Spleen (tissue), 11 donors: ENCODE measurements at regions not wholly inside any gene's neighbourhood (a gene's known extent, or its start where the extent isn't known, plus 50 kb on each side); places are given as distances from the start of the nearest gene placed in this dataset.
"Not testable (repeated sequence)": the region's sequence is repeated elsewhere in the genome, so short reads cannot be mapped to it uniquely, and the experiment has no call there.

Source experiments
- DNase-seq: peaks from one replicate; pipeline ENCODE4 v3.0.0-alpha.2; 2020
- H3K27ac ChIP-seq, 8 donors: fragments of 200-600 bp; sonication (generic) in 7 of 8; 1 replicate in 4 of 8; 2 replicates in 4 of 8; pipeline versions ENCODE4 v1.5.0 to v1.8.0; 2016 to 2021; ENCODE audit warnings: inconsistent platforms in 4 of 8, mild to moderate bottlenecking in 4 of 8, moderate library complexity in 1 of 8
- H3K27me3 ChIP-seq, 7 donors: fragments of 200-600 bp; sonication (generic) in 6 of 7; replicated peaks in 1 of 7; 1 replicate in 4 of 7; 2 replicates in 3 of 7; pipeline versions ENCODE4 v1.5.0 to v1.8.0; 2016 to 2021; ENCODE audit warnings: inconsistent platforms in 3 of 7, mild to moderate bottlenecking in 1 of 7
- H3K36me3 ChIP-seq, 6 donors: fragments of 200-600 bp; sonication (generic) in 5 of 6; 1 replicate in 4 of 6; 2 replicates in 2 of 6; pipeline versions ENCODE4 v1.5.0 to v1.8.0; 2016 to 2021; ENCODE audit warnings: inconsistent platforms in 2 of 6
- H3K4me1 ChIP-seq, 6 donors: fragments of 200-600 bp; sonication (generic) in 5 of 6; 1 replicate in 3 of 6; 2 replicates in 3 of 6; pipeline versions ENCODE4 v1.5.0 to v1.8.0; 2016 to 2021; ENCODE audit warnings: inconsistent platforms in 3 of 6
- H3K4me3 ChIP-seq, 8 donors: fragments of 200-600 bp; sonication (generic) in 7 of 8; 1 replicate in 4 of 8; 2 replicates in 4 of 8; pipeline versions ENCODE4 v1.5.0 to v1.8.0; 2016 to 2021; ENCODE audit warnings: inconsistent platforms in 4 of 8, mild to moderate bottlenecking in 4 of 8, moderate library complexity in 2 of 8
- H3K9me3 ChIP-seq, 8 donors: fragments of 200-600 bp; sonication (generic) in 7 of 8; 1 replicate in 4 of 8; 2 replicates in 4 of 8; pipeline versions ENCODE4 v1.5.0 to v1.8.0; 2016 to 2021; ENCODE audit warnings: inconsistent platforms in 4 of 8
- POLR2A ChIP-seq, 3 donors: fragments of 450-650 bp; IDR thresholded peaks; one replicate each; pipeline ENCODE4 v1.5.1; 2017; ENCODE audit warnings: antibody characterized with exemption in 3 of 3, mild to moderate bottlenecking in 1 of 3
- POLR2AphosphoS5 ChIP-seq, 3 donors: sonication (generic); formaldehyde crosslinking; IDR thresholded peaks; one replicate each; pipeline ENCODE4 v1.5.1; 2017; ENCODE audit warnings: antibody characterized with exemption in 3 of 3
- WGBS, 5 donors: extraction: QIAGEN DNeasy Blood & Tissue Kit in 3 of 5; methylation state at CpG; one replicate each; pipeline versions ENCODE4 v1.1.5 to v1.1.7; 2013 to 2018; 5-methylcytosine and 5-hydroxymethylcytosine counted together
- intact Hi-C: fragments of 100-400 bp; cut with DNase I; formaldehyde crosslinking; loops from one replicate; pipeline ENCODE4 v1.15.0; 2023; ENCODE audit warnings: low total_unique reads
- TF ChIP-seq, protein P1 (sequence below), 11 experiments: fragments of 200-600 bp in 7 of 11; fragments of 450-650 bp in 4 of 11; sonication (generic) in 4 of 11; IDR thresholded peaks in 8 of 11; conservative IDR thresholded peaks in 3 of 11; 1 replicate in 7 of 11; 2 replicates in 4 of 11; pipeline versions ENCODE4 v1.4.0 to v1.8.0; 2016 to 2021; ENCODE audit warnings: antibody characterized with exemption in 11 of 11, inconsistent platforms in 4 of 11, mild to moderate bottlenecking in 1 of 11
- donor health status: healthy with polysubstance abuse.
- donor health status: DM: no; HTN: no; CAD: no; lungs with moderate emphysema.
- donor health status: DM: no; HTN: no; CAD: no.
- donor health status: Bipolar disorder and iron deficiency.
- donor health status: healthy.
- donor health status: DM: no; HTN: no; CAD: no.
- donor health status: DM: yes; HTN: yes; CAD: no.

DNA sequence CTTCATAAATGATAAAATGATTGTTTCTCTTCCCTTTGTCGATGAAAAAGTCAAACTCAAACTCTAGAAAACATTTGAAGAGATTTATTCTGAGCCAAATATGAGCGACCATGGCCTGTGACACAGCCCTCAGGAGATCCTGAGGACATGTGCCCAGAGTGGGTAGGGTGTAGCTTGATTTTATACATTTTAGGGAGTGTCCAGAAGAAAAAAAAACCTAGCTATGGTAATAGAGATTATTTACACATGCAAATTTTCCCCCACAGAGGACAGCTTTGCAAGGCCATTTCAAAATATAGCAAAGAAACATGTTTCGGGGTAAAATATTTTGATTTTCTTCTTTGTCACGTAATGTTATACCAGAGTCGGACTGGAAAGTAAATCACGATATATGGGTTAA is 92.4 kb upstream of the TRIB2 start:
- Histone ChIP-seq H3K4me3 (no peak overlapping the region), H3K27me3 (no peaks in the 10 kb centered on the region), H3K36me3 (no peaks in the 10 kb centered on the region), H3K4me1 (no peaks in the 10 kb centered on the region), H3K9me3 (no peaks in the 10 kb centered on the region), H3K27ac (no peak overlapping the region)
- WGBS, 5 donors = 84 to 92% (median 89%) methylated on average over 6 of the region's 6 CpGs
- DNase-seq = no peak
- intact Hi-C loops = no loop called here
- TF ChIP-seq POLR2A (IDR thresholded peaks at IDR 0.05) (no peak), POLR2AphosphoS5 (IDR thresholded peaks at IDR 0.05) (no peak)
- TF ChIP-seq, protein P1, sequence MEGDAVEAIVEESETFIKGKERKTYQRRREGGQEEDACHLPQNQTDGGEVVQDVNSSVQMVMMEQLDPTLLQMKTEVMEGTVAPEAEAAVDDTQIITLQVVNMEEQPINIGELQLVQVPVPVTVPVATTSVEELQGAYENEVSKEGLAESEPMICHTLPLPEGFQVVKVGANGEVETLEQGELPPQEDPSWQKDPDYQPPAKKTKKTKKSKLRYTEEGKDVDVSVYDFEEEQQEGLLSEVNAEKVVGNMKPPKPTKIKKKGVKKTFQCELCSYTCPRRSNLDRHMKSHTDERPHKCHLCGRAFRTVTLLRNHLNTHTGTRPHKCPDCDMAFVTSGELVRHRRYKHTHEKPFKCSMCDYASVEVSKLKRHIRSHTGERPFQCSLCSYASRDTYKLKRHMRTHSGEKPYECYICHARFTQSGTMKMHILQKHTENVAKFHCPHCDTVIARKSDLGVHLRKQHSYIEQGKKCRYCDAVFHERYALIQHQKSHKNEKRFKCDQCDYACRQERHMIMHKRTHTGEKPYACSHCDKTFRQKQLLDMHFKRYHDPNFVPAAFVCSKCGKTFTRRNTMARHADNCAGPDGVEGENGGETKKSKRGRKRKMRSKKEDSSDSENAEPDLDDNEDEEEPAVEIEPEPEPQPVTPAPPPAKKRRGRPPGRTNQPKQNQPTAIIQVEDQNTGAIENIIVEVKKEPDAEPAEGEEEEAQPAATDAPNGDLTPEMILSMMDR (IDR thresholded peaks at IDR 0.05 in 8 of 11, conservative IDR thresholded peaks at IDR 0.05 in 3 of 11) = no peak

DNA sequence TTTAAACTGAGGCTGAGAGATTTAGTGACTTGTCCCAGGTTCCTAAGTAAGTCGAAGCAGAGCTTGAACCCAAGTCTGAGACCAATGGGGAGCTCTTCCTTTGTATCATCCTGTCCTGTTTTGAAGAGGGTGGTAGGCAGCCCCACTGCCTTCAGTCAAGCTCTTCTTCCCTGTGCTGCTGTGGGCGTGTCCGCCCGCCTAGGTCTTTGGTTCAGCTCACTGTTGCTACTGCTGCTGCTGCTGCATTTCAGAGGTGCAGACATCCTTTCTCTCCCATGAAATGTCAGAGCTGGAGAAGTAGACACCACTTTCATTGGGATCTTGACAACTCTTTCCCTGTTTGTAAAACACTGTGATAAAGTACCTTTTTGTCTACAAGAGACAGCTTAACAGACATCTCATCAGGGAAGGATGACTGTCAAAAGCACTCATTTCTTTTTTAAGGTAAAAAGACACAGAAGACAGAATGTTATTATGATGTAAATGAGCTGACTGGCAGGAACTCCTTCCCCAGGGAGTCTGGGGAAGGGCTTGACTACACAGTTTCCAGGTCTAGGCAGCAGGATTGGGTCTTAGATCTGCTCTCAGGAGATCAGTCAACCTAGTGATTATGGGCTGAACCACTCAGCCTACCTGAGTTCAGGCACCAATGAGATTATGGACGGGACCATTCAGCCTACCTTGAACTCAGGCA is 91.7 kb upstream of the TRIB2 start:
- Histone ChIP-seq H3K9me3 (no peaks in the 10 kb centered on the region), H3K4me3 (no peak overlapping the region), H3K4me1 (no peaks in the 10 kb centered on the region), H3K36me3 (no peaks in the 10 kb centered on the region), H3K27me3 (no peaks in the 10 kb centered on the region), H3K27ac (no peak overlapping the region)
- TF ChIP-seq POLR2A (IDR thresholded peaks at IDR 0.05) = no peak
- TF ChIP-seq POLR2AphosphoS5 (IDR thresholded peaks at IDR 0.05) = no peak
- TF ChIP-seq, protein P1 (IDR thresholded peaks at IDR 0.05 in 8 of 11, conservative IDR thresholded peaks at IDR 0.05 in 3 of 11) = no peak
- no peak for DNase-seq
- intact Hi-C loops = no loop called here
- 83 to 96% (median 89%) methylated on average over 5 of the region's 5 CpGs for WGBS, 5 donors

DNA sequence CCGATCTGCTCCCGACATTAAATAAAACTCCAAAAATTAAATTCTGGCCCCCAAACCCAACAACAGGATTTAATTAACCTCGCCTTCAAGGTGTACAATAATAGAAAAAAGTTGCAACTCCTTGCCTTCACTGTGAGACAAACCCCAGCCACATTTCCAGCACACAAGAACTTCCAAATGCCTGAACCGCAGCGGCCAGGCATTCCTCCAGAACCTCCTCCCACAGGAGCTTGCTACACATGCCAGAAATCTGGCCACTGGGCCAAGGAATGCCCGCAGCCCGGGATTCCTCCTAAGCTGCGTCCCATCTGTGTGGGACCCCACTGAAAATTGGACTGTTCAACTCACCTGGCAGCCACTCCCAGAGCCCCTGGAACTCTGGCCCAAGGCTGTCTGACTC is 88.2 kb upstream of the TRIB2 start:
- intact Hi-C loops, DNase-seq, H3K27ac ChIP-seq, H3K27me3 ChIP-seq, H3K36me3 ChIP-seq, H3K4me3 ChIP-seq, H3K9me3 ChIP-seq, H3K4me1 ChIP-seq: not testable (repeated sequence)
- WGBS, 5 donors = 83 to 91% (median 85%) methylated on average over 5 to 8 of the region's 8 CpGs

DNA sequence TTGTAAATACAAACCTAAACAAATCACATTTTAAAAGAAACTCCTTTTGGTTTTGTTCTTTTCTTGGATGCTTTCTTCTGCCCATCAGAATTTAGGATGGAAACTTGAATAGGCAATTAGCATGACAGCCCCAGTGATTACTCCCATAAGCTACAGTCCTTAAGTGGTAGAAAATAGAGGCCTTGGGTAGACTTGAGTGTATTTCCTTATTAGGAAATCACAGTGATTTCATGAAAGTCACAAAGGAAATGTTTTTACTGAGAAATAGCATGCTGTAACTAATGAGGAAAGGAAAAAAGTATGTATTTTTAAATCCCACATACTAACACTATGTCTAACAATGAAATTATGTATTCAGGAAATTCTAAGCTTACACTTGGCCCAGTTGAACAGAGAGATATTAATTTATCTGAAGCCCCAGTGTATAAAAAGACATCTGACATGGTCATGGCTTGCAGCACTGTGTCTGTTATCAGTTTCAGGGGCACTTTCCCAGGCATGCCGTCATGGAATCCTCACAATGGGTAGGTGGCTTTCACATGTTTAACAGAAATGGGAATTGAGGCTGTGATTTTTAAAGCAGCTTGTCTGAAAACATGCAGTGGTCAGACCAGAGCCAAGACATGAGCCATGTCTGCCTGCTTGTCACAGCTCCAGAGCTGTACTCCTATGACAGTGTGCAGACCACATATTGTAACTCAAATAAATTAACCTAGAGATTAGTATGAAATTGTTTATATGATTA is 79.7 kb upstream of the TRIB2 start:
- intact Hi-C loops = no loop called here
- Histone ChIP-seq H3K27me3 (no peaks in the 10 kb centered on the region), H3K36me3 (no peaks in the 10 kb centered on the region), H3K27ac (peak overlapping the region in 3 of 8 donors; percentile 3 to 22 (median 11)), H3K4me3 (no peak overlapping the region), H3K9me3 (no peaks in the 10 kb centered on the region), H3K4me1 (peaks cover 0 to 7% (median 0%) of the 10 kb centered on the region in 6 donors)
- TF ChIP-seq, protein P1 (IDR thresholded peaks at IDR 0.05 in 8 of 11, conservative IDR thresholded peaks at IDR 0.05 in 3 of 11) = no peak
- no peak for TF ChIP-seq POLR2A (IDR thresholded peaks at IDR 0.05)
- no peak for TF ChIP-seq POLR2AphosphoS5 (IDR thresholded peaks at IDR 0.05)
- no peak for DNase-seq
- WGBS, 5 donors = 48 to 62% (median 53%) methylated on average over 1 of the region's 1 CpG
